ENCODE measurements at regions not wholly inside any gene's neighbourhood (a gene's known extent, or its start where the extent isn't known, plus 50 kb on each side); places are given as distances from the start of the nearest gene placed in this dataset.

DNA sequence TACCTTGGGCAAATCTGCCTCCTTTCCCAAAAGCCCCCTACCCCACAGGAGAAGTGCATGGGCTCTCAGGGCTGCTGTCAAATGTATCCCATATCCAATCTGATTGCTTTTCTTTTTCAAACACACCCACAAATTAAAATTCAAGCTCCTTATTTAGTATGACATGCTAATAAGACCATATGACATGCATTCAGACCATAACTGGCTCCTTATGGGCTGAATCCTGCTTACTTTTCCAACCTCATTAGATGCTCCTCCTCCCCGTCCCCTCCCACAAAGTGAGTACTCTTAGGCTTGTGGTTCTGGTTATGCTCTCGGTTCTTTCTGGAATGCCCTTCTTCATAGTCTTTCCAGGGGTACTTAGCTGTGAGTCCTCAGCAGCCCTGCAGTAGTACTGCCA lies 59.0 kb upstream of the TOM1L1 start:
- in situ Hi-C loops (cut with MboI) (no loop called here), intact Hi-C loops (cut with micrococcal nuclease; ENCODE audit: unreplicated experiment) (no loop called here)
- no peaks in the 10 kb centered on the region for H3K36me3 ChIP-seq (ENCODE audit: control insufficient read depth in 2 of 2, insufficient read depth in 2 of 2, low read length in 1 of 2)
- ATAC-seq = no peak
- no peak overlapping the region for H3K9ac ChIP-seq (ENCODE audit: control insufficient read depth, insufficient read depth, low read length)
- no peak for FAIRE-seq
- H3K4me2 ChIP-seq (ENCODE audit: control insufficient read depth, insufficient read depth) = no peak overlapping the region
- RAD21 ChIA-PET (ENCODE audit: unreplicated experiment) = no interaction called here
- DNase-seq (ENCODE audit: low read depth, low spot score) = no peak
- no peak overlapping the region for H2AFZ ChIP-seq (ENCODE audit: control insufficient read depth, low read depth, low read length)
- POLR2A ChIA-PET = no interaction called here
- no peak overlapping the region for H3K4me3 ChIP-seq
- H3K4me1 ChIP-seq (ENCODE audit: control insufficient read depth, insufficient read depth, low read length) = no peaks in the 10 kb centered on the region
- H3K9me3 ChIP-seq (replicated peaks; ENCODE audit: control insufficient read depth, insufficient read depth, low read length) = no peaks in the 10 kb centered on the region; the same call in 2 of the 3 replicates
- CTCF ChIA-PET = no interaction called here
- H3K27ac ChIP-seq (ENCODE audit: control insufficient read depth, insufficient read depth) = no peak overlapping the region
- H3K27me3 ChIP-seq (replicated peaks in 1 of 2; ENCODE audit: control insufficient read depth in 2 of 2, insufficient read depth in 2 of 2, low read length in 1 of 2) = no peaks in the 10 kb centered on the region
- 3% methylated on average over 2 of the region's 2 CpGs for WGBS (ENCODE audit: insufficient coverage, insufficient replicate concordance, low lambda C conversion rate, missing lambda C conversion rate)
- no peaks in the 10 kb centered on the region for H3K79me2 ChIP-seq (ENCODE audit: control insufficient read depth, insufficient read depth, low read length)
- BruUV-seq (replicated peaks) = no TSS peak
- SMC1A ChIA-PET (ENCODE audit: uncharacterized antibody, unreplicated experiment) = no interaction called here
- no peaks in the 10 kb centered on the region for H4K20me1 ChIP-seq (ENCODE audit: control insufficient read depth, insufficient read depth)
- TF ChIP-seq ZNF217 (IDR thresholded peaks at IDR 0.05) (no peak), CBFB (IDR thresholded peaks at IDR 0.05; ENCODE audit: low read depth) (no peak), SPI1 (IDR thresholded peaks at IDR 0.05; ENCODE audit: borderline replicate concordance, insufficient read depth, low read depth, low read length) (no peak), SMAD1 (IDR thresholded peaks at IDR 0.05; ENCODE audit: low read depth, partially characterized antibody) (no peak), ZNF24 (IDR thresholded peaks at IDR 0.05) (no peak), CHD2 (IDR thresholded peaks at IDR 0.05; ENCODE audit: borderline replicate concordance, low read depth, low read length) (no peak), CREB1 (IDR thresholded peaks at IDR 0.05; ENCODE audit: low read depth) (no peak), TARDBP (IDR thresholded peaks at IDR 0.05; ENCODE audit: borderline replicate concordance) (no peak), HDAC2 (IDR thresholded peaks at IDR 0.05) (no peak), RBBP5 (conservative IDR thresholded peaks at IDR 0.05) (no peak), ZSCAN29 (IDR thresholded peaks at IDR 0.05) (no peak), ZZZ3 (IDR thresholded peaks at IDR 0.05; ENCODE audit: control insufficient read depth, insufficient read length, low read depth) (no peak), NR2C2 (IDR thresholded peaks at IDR 0.05; ENCODE audit: borderline replicate concordance, control insufficient read depth, insufficient read length, low read depth) (no peak), MYC (IDR thresholded peaks at IDR 0.05; ENCODE audit: insufficient read depth, insufficient read length, insufficient replicate concordance, low read length, severe bottlenecking) (no peak), MXI1 (IDR thresholded peaks at IDR 0.05; ENCODE audit: low read depth, low read length) (no peak), TCF3 (IDR thresholded peaks at IDR 0.05; ENCODE audit: borderline replicate concordance, insufficient read depth, low read depth, low read length) (no peak)
- TF ChIP-seq, protein P1, sequence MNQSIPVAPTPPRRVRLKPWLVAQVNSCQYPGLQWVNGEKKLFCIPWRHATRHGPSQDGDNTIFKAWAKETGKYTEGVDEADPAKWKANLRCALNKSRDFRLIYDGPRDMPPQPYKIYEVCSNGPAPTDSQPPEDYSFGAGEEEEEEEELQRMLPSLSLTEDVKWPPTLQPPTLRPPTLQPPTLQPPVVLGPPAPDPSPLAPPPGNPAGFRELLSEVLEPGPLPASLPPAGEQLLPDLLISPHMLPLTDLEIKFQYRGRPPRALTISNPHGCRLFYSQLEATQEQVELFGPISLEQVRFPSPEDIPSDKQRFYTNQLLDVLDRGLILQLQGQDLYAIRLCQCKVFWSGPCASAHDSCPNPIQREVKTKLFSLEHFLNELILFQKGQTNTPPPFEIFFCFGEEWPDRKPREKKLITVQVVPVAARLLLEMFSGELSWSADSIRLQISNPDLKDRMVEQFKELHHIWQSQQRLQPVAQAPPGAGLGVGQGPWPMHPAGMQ (IDR thresholded peaks at IDR 0.05; ENCODE audit: borderline replicate concordance) = no peak
- TF ChIP-seq, protein P2, sequence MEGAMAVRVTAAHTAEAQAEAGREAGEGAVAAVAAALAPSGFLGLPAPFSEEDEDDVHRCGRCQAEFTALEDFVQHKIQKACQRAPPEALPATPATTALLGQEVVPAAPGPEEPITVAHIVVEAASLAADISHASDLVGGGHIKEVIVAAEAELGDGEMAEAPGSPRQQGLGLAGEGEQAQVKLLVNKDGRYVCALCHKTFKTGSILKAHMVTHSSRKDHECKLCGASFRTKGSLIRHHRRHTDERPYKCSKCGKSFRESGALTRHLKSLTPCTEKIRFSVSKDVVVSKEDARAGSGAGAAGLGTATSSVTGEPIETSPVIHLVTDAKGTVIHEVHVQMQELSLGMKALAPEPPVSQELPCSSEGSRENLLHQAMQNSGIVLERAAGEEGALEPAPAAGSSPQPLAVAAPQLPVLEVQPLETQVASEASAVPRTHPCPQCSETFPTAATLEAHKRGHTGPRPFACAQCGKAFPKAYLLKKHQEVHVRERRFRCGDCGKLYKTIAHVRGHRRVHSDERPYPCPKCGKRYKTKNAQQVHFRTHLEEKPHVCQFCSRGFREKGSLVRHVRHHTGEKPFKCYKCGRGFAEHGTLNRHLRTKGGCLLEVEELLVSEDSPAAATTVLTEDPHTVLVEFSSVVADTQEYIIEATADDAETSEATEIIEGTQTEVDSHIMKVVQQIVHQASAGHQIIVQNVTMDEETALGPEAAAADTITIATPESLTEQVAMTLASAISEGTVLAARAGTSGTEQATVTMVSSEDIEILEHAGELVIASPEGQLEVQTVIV (IDR thresholded peaks at IDR 0.05; ENCODE audit: borderline replicate concordance, partially characterized antibody) = no peak
- TF ChIP-seq, protein P3, sequence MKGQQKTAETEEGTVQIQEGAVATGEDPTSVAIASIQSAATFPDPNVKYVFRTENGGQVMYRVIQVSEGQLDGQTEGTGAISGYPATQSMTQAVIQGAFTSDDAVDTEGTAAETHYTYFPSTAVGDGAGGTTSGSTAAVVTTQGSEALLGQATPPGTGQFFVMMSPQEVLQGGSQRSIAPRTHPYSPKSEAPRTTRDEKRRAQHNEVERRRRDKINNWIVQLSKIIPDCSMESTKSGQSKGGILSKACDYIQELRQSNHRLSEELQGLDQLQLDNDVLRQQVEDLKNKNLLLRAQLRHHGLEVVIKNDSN (IDR thresholded peaks at IDR 0.05; ENCODE audit: borderline replicate concordance, extremely low read length, insufficient read depth, low read depth, low read length) = no peak

All from GM12878 (cell line).